ENCODE measurements at regions not wholly inside any gene's neighbourhood (a gene's known extent, or its start where the extent isn't known, plus 50 kb on each side); places are given as distances from the start of the nearest gene placed in this dataset.
"Not testable (repeated sequence)": the region's sequence is repeated elsewhere in the genome, so short reads cannot be mapped to it uniquely, and the experiment has no call there.

- TF ChIP-seq CTCF (conservative IDR thresholded peaks at IDR 0.05): no peak
- no peak for TF ChIP-seq ZFX (IDR thresholded peaks at IDR 0.05)
- no peak overlapping the region for H3K27ac ChIP-seq
Measured at GRCh38 chr6:6952484-6952883, 155.3 kb upstream of the RREB1 start.

- H3K27ac ChIP-seq: not testable (repeated sequence)
Measured at GRCh38 chr6:6952927-6953326, 154.8 kb upstream of the RREB1 start.

- TF ChIP-seq ZFX (IDR thresholded peaks at IDR 0.05) (no peak), CTCF (conservative IDR thresholded peaks at IDR 0.05) (no peak)
- H3K27ac ChIP-seq: no peak overlapping the region
Measured at GRCh38 chr6:6960571-6961251, 147.1 kb upstream of the RREB1 start.

- H3K27ac ChIP-seq: no peak overlapping the region
- TF ChIP-seq CTCF (conservative IDR thresholded peaks at IDR 0.05) (no peak), ZFX (IDR thresholded peaks at IDR 0.05) (no peak)
Measured at GRCh38 chr6:6962086-6962485, 145.7 kb upstream of the RREB1 start.

- no peak for TF ChIP-seq ZFX (IDR thresholded peaks at IDR 0.05)
- TF ChIP-seq CTCF (conservative IDR thresholded peaks at IDR 0.05): no peak
- H3K27ac ChIP-seq: no peak overlapping the region
Measured at GRCh38 chr6:6962699-6963098, 145.1 kb upstream of the RREB1 start.

GRCh38 chr6:6963390-6963789, 144.4 kb upstream of the RREB1 start:
- not testable (repeated sequence) for H3K27ac ChIP-seq

GRCh38 chr6:6964675-6965074, 143.1 kb upstream of the RREB1 start:
- no peak overlapping the region for H3K27ac ChIP-seq
- TF ChIP-seq ZFX (IDR thresholded peaks at IDR 0.05): no peak
- TF ChIP-seq CTCF (conservative IDR thresholded peaks at IDR 0.05): no peak

- no peak for TF ChIP-seq CTCF (conservative IDR thresholded peaks at IDR 0.05)
- TF ChIP-seq ZFX (IDR thresholded peaks at IDR 0.05): no peak
- H3K27ac ChIP-seq: no peak overlapping the region
Measured at GRCh38 chr6:6966127-6966526, 141.6 kb upstream of the RREB1 start.
